HepG2 (cell line): ENCODE measurements at regions not wholly inside any gene's neighbourhood (a gene's known extent, or its start where the extent isn't known, plus 50 kb on each side); places are given as distances from the start of the nearest gene placed in this dataset.

Experiments used
- YEATS2 ChIP-seq: sonication (generic); formaldehyde crosslinking; IDR thresholded peaks from 2 replicates; pipeline ENCODE4 v1.4.0; 2020; ENCODE audit warnings: missing genetic modification reagents, borderline replicate concordance
- ZFP90 ChIP-seq: sonication (generic); formaldehyde crosslinking; IDR thresholded peaks from 2 replicates; pipeline ENCODE4 v1.8.0; 2022; ENCODE audit warnings: missing genetic modification reagents, mild to moderate bottlenecking, inconsistent platforms, borderline replicate concordance
- ZNF281 ChIP-seq: sonication (generic); formaldehyde crosslinking; IDR thresholded peaks from 2 replicates; pipeline ENCODE4 v1.4.0; 2020; ENCODE audit warnings: missing genetic modification reagents, borderline replicate concordance
- TF ChIP-seq, protein P1 (sequence below): sonication (generic); formaldehyde crosslinking; IDR thresholded peaks from one replicate; pipeline ENCODE4 v1.5.1; 2020; ENCODE audit warnings: mild to moderate bottlenecking, missing genetic modification reagents; ENCODE audit errors: not compliant biosample characterization
- TF ChIP-seq, protein P2 (sequence below): sonication (generic); formaldehyde crosslinking; IDR thresholded peaks from 2 replicates; pipeline ENCODE4 v1.8.0; 2022; ENCODE audit warnings: mild to moderate bottlenecking, missing genetic modification reagents, moderate library complexity

GRCh38 chr6:19501737-19502245 lies 335.4 kb upstream of the ID4 start (continued):
- TF ChIP-seq, protein P1, sequence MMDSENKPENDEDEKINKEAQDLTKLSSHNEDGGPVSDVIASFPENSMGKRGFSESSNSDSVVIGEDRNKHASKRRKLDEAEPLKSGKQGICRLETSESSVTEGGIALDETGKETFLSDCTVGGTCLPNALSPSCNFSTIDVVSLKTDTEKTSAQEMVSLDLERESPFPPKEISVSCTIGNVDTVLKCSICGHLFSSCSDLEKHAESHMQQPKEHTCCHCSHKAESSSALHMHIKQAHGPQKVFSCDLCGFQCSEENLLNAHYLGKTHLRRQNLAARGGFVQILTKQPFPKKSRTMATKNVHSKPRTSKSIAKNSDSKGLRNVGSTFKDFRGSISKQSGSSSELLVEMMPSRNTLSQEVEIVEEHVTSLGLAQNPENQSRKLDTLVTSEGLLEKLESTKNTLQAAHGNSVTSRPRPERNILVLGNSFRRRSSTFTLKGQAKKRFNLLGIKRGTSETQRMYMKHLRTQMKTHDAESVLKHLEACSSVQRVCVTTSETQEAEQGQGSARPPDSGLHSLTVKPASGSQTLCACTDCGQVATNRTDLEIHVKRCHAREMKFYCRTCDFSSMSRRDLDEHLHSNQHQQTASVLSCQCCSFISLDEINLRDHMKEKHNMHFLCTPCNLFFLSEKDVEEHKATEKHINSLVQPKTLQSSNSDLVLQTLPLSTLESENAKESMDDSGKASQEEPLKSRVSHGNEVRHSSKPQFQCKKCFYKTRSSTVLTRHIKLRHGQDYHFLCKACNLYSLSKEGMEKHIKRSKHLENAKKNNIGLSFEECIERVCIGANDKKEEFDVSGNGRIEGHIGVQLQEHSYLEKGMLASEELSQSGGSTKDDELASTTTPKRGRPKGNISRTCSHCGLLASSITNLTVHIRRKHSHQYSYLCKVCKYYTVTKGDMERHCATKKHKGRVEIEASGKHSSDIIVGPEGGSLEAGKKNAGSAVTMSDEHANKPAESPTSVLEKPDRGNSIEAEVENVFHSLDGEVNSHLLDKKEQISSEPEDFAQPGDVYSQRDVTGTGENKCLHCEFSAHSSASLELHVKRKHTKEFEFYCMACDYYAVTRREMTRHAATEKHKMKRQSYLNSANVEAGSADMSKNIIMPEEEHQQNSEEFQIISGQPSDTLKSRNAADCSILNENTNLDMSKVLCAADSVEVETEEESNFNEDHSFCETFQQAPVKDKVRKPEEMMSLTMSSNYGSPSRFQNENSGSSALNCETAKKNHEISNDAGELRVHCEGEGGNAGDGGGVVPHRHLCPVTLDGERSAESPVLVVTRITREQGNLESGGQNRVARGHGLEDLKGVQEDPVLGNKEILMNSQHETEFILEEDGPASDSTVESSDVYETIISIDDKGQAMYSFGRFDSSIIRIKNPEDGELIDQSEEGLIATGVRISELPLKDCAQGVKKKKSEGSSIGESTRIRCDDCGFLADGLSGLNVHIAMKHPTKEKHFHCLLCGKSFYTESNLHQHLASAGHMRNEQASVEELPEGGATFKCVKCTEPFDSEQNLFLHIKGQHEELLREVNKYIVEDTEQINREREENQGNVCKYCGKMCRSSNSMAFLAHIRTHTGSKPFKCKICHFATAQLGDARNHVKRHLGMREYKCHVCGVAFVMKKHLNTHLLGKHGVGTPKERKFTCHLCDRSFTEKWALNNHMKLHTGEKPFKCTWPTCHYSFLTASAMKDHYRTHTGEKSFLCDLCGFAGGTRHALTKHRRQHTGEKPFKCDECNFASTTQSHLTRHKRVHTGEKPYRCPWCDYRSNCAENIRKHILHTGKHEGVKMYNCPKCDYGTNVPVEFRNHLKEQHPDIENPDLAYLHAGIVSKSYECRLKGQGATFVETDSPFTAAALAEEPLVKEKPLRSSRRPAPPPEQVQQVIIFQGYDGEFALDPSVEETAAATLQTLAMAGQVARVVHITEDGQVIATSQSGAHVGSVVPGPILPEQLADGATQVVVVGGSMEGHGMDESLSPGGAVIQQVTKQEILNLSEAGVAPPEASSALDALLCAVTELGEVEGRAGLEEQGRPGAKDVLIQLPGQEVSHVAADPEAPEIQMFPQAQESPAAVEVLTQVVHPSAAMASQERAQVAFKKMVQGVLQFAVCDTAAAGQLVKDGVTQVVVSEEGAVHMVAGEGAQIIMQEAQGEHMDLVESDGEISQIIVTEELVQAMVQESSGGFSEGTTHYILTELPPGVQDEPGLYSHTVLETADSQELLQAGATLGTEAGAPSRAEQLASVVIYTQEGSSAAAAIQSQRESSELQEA (CRISPR knock-in tag), result no peak
- no peak for TF ChIP-seq ZFP90 (CRISPR knock-in tag)
- TF ChIP-seq ZNF281 (CRISPR knock-in tag), result no peak
- TF ChIP-seq, protein P2, sequence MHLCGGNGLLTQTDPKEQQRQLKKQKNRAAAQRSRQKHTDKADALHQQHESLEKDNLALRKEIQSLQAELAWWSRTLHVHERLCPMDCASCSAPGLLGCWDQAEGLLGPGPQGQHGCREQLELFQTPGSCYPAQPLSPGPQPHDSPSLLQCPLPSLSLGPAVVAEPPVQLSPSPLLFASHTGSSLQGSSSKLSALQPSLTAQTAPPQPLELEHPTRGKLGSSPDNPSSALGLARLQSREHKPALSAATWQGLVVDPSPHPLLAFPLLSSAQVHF (CRISPR knock-in tag), result no peak
- TF ChIP-seq YEATS2 (CRISPR knock-in tag), result no peak
